ENCODE measurements at regions not wholly inside any gene's neighbourhood (a gene's known extent, or its start where the extent isn't known, plus 50 kb on each side); places are given as distances from the start of the nearest gene placed in this dataset.
A peak's percentile ranks its signal among the peaks of the same experiment; 100 is the strongest.

DNA sequence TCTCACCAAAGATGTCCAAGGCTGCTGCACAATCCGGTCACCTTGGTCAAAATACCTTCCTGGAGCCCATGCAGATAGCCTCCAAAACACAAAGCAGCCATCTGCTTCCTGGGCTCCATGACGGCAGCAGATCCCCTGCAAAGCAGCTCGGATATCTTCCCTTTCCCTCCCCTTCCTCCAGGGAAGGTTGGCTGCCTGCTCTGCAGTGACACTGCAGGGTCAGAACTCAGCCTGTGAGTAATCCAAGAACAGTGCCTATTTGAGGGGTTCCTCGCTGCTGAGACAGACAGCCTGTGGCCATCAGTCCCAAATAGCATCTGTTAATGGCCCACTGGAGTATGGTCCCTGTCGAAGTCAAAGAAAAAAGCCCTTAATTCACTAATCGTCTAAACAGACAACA lies 270.8 kb downstream of the PREX1 start:
- no peak for FAIRE-seq
- no peak for DNase-seq (ENCODE audit: insufficient read length, low spot score)
- TF ChIP-seq SPI1 (IDR thresholded peaks at IDR 0.05; ENCODE audit: low read depth, low read length) (no peak), POU2F2 (IDR thresholded peaks at IDR 0.05; ENCODE audit: low read depth, low read length) (no peak), POLR2AphosphoS5 (IDR thresholded peaks at IDR 0.05; ENCODE audit: low read depth, low read length) (no peak), POLR2A (IDR thresholded peaks at IDR 0.05; ENCODE audit: low read depth, low read length) (no peak), PAX5 (IDR thresholded peaks at IDR 0.05; ENCODE audit: insufficient read depth, low read length, severe bottlenecking) (no peak), TAF1 (IDR thresholded peaks at IDR 0.05; ENCODE audit: low read depth, low read length) (no peak)

DNA sequence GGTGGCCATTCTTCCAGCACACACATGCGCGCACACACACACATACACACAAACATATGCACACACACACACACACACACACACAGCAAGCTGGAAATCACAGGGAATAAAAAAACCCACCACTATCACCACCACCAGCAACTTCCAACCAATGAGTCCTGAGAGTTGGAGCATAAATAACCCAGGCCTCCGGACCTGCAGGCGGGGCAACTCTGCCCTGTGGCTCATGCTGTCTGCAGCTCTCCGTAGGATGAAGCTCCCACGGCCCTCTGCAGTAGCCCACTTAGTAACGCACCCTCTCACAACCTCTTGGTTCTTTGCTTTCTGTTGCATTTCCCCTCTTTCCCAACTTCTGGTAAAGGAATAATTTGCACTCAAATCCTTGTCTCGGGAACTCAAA lies 275.2 kb downstream of the PREX1 start:
- DNase-seq (ENCODE audit: insufficient read length, low spot score) (no peak), FAIRE-seq (no peak)
- TF ChIP-seq POLR2AphosphoS5 (IDR thresholded peaks at IDR 0.05; ENCODE audit: low read depth, low read length): no peak
- TF ChIP-seq SPI1 (IDR thresholded peaks at IDR 0.05; ENCODE audit: low read depth, low read length): no peak
- TF ChIP-seq POU2F2 (IDR thresholded peaks at IDR 0.05; ENCODE audit: low read depth, low read length): no peak
- TF ChIP-seq PAX5 (IDR thresholded peaks at IDR 0.05; ENCODE audit: insufficient read depth, low read length, severe bottlenecking): no peak
- no peak for TF ChIP-seq POLR2A (IDR thresholded peaks at IDR 0.05; ENCODE audit: low read depth, low read length)
- TF ChIP-seq TAF1 (IDR thresholded peaks at IDR 0.05; ENCODE audit: low read depth, low read length): no peak

DNA sequence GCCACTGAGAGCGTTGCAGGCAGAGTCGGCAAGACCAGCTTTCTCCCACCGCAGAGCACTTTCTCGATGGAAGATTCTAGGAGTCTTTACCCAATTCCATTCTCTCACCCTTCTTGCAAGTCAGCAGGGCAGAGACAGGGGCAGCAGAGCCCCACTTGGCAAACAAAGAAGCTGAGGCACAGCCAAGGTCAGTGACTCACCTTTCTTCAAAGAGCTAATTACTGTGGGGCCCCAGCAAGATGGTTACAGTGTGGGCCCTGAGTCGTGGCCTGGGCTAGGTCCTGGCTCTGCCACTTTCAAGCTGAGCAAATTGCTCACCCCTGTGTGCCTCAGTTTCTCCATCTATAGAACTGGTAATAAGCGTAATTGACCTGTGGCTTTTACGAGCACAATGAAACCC lies 277.0 kb downstream of the PREX1 start:
- no peak for DNase-seq (ENCODE audit: insufficient read length, low spot score)
- FAIRE-seq: no peak
- no peak for TF ChIP-seq POLR2A (IDR thresholded peaks at IDR 0.05; ENCODE audit: low read depth, low read length)
- no peak for TF ChIP-seq POLR2AphosphoS5 (IDR thresholded peaks at IDR 0.05; ENCODE audit: low read depth, low read length)
- TF ChIP-seq POU2F2 (IDR thresholded peaks at IDR 0.05; ENCODE audit: low read depth, low read length): no peak
- TF ChIP-seq PAX5 (IDR thresholded peaks at IDR 0.05; ENCODE audit: insufficient read depth, low read length, severe bottlenecking): no peak
- TF ChIP-seq SPI1 (IDR thresholded peaks at IDR 0.05; ENCODE audit: low read depth, low read length): no peak
- no peak for TF ChIP-seq TAF1 (IDR thresholded peaks at IDR 0.05; ENCODE audit: low read depth, low read length)

DNA sequence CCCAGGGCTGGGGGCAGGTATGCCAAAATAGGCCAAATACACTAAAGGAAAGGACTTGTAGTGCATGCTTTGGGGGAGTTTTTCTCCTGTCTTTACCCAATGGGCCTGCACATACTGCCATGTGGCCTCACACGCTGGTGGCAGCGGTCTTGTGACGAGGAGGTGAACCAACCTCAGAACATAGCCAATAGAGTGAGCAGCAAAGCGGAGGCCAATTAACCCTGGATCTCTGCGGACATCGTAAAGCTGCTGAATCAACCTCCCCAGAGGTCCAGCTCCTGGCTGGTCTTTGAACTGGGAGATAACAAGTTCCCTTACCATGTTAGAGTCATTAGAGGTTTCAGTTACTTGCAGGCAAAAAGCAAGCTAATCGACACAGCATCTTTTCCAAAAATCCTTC lies 280.1 kb downstream of the PREX1 start:
- no peak for DNase-seq (ENCODE audit: insufficient read length, low spot score)
- no peak for FAIRE-seq
- TF ChIP-seq POLR2A (IDR thresholded peaks at IDR 0.05; ENCODE audit: low read depth, low read length) (no peak), PAX5 (IDR thresholded peaks at IDR 0.05; ENCODE audit: insufficient read depth, low read length, severe bottlenecking) (no peak), SPI1 (IDR thresholded peaks at IDR 0.05; ENCODE audit: low read depth, low read length) (no peak), POU2F2 (IDR thresholded peaks at IDR 0.05; ENCODE audit: low read depth, low read length) (no peak), POLR2AphosphoS5 (IDR thresholded peaks at IDR 0.05; ENCODE audit: low read depth, low read length) (no peak), TAF1 (IDR thresholded peaks at IDR 0.05; ENCODE audit: low read depth, low read length) (no peak)

DNA sequence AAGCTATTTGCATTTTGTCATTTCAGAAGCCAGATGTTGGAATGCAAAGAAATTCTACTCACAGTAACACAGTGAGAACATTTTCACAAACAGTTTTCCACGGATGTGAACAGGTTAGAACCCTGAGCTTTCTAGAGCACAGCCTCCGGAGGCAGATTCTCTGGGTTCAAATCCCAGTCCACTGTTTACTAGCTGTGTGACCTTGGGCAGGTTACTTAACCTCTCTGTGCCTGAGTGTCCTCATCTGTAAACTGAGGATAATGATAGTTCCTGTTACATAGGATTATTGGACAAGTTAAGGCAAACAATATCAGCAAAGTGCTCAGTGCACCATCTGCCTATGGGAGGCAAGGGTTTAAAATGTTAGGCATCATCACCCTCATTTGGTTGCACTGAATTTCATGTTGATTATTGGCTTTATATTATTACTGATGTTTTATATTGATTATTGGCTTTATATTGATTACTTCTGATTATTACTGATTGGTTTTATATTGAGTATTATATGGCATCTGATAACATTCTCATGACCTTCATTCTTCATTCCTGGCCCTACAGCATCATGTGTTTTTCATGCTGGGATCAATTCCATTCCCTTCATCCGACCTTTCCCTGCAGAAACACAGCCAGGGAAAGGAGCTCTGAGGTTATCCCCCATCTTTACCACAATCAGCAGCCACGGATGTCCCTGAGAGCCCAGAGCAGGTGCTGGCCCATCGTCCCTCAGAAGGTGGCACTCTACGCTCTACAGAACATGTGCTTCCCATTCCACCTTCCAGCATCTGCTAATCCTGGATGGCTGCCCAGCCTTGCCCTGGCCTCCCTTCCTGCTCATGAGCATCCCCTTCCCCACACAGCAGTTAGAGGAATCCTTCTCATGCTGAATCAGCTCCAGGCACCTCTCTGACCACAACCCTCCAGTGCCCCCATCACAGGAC lies 283.1 kb downstream of the PREX1 start:
- DNase-seq (ENCODE audit: insufficient read length, low spot score) (no peak), FAIRE-seq (no peak)
- no peak for TF ChIP-seq POLR2A (IDR thresholded peaks at IDR 0.05; ENCODE audit: low read depth, low read length)
- no peak for TF ChIP-seq POLR2AphosphoS5 (IDR thresholded peaks at IDR 0.05; ENCODE audit: low read depth, low read length)
- TF ChIP-seq SPI1 (IDR thresholded peaks at IDR 0.05; ENCODE audit: low read depth, low read length): no peak
- TF ChIP-seq POU2F2 (IDR thresholded peaks at IDR 0.05; ENCODE audit: low read depth, low read length): no peak

DNA sequence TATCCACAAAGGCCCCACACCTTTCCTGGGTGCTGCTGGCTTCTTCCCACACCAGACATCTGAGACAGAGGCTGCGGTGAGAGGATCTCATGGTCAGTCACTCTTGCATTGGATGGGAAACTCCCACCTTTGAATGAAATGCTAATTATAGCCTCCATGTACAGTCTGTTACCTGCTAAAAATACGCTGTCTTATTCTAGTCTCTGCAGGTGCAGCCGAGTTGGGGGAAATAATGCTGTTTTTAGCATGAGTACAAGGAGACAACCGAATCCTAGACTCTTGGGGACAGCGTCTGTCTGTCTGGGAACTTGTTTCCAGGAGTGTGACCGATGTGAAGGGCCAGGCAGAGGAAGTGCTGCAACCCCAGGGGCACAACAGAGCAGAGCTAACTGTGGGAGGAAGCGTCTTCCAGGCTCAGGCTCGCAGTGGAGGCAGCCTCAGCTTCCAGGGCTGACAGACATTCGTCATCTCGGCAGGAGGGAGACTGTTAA lies 286.2 kb downstream of the PREX1 start:
- FAIRE-seq: peak; percentile 9
- DNase-seq (ENCODE audit: insufficient read length, low spot score): no peak
- TF ChIP-seq PAX5 (IDR thresholded peaks at IDR 0.05; ENCODE audit: insufficient read depth, low read length, severe bottlenecking) (no peak), POLR2A (IDR thresholded peaks at IDR 0.05; ENCODE audit: low read depth, low read length) (no peak), POU2F2 (IDR thresholded peaks at IDR 0.05; ENCODE audit: low read depth, low read length) (peak; percentile 70), POLR2AphosphoS5 (IDR thresholded peaks at IDR 0.05; ENCODE audit: low read depth, low read length) (no peak), SPI1 (IDR thresholded peaks at IDR 0.05; ENCODE audit: low read depth, low read length) (peak; percentile 65), TAF1 (IDR thresholded peaks at IDR 0.05; ENCODE audit: low read depth, low read length) (no peak)

DNA sequence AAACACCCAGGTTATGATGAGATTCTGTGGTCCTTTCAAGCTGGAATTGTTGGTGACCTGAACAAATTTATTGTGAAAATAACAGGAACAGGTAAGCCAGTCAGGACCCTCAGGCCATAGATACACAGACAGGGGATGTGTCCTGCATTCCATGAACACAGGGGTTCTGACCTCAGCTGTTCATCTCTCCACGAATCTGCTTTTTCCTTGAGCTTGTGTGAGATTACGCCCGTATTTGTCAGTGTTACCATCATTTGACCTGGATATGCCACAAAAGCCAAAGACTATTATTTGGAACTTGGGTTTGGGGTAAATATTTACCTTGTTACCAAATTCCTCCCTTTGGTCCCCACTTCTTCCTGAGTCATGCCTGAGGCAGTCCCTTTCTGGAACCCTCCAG lies 288.9 kb downstream of the PREX1 start:
- TF ChIP-seq POU2F2 (IDR thresholded peaks at IDR 0.05; ENCODE audit: low read depth, low read length) (no peak), PAX5 (IDR thresholded peaks at IDR 0.05; ENCODE audit: insufficient read depth, low read length, severe bottlenecking) (no peak), POLR2AphosphoS5 (IDR thresholded peaks at IDR 0.05; ENCODE audit: low read depth, low read length) (no peak), TAF1 (IDR thresholded peaks at IDR 0.05; ENCODE audit: low read depth, low read length) (no peak), SPI1 (IDR thresholded peaks at IDR 0.05; ENCODE audit: low read depth, low read length) (no peak), POLR2A (IDR thresholded peaks at IDR 0.05; ENCODE audit: low read depth, low read length) (no peak)
- FAIRE-seq (no peak), DNase-seq (ENCODE audit: insufficient read length, low spot score) (no peak)

DNA sequence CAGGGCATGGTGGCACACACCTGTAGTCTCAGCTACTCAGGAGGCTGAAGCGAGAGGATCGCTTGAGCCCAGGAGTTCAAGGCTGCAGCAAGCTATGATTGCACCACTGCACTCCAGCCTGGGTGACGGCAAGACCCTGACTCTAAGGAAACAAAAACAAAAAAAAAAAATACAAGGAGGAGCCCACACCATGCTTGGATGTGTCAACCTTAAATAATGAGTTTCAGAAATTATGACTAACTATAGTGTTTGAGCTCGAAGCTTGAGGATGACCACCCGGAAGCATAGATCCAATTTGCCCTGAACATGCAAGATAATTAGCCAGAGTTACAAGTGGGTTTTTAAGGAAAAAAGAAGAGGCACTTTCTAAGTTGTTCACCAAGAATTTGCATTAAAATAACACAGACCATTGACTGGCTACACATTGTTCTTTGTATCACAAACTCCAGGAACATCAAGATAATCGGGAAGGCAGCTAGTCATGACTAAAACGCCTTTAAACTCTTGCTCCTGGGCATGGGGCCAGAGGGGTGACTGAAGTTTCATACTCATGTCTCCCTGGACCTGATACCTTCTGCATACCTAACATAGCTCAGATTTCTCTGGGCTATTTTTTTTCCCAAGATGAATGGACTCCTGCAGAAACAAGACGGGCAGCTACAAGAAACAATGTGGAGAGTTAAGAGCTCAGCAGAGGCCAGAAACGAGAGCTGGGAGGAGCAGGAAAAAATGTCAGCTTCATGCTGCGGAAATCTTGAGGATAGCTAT lies 289.6 kb downstream of the PREX1 start:
- no peak for DNase-seq (ENCODE audit: insufficient read length, low spot score)
- TF ChIP-seq POU2F2 (IDR thresholded peaks at IDR 0.05; ENCODE audit: low read depth, low read length) (no peak), POLR2A (IDR thresholded peaks at IDR 0.05; ENCODE audit: low read depth, low read length) (no peak)
- no peak for FAIRE-seq

DNA sequence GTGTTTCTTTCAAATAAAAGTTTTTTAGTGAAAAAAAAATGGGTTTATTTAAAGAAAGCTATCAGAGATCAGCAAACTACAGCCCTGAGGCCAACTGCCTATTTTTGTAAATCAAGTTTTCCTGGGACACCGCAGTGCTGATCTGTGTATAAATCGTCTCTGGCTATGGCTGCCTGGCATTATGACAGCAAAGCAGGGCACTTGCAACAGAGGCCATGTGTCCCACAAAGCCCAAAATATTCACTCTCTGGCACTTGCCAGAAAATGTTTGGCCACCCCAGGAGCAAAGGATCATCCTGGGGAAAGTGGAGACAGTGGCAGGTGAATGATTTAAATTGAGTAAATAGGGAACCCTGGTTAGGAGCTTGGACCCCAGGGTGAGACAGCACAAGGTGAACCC lies 291.6 kb downstream of the PREX1 start:
- TF ChIP-seq POLR2AphosphoS5 (IDR thresholded peaks at IDR 0.05; ENCODE audit: low read depth, low read length): no peak
- TF ChIP-seq PAX5 (IDR thresholded peaks at IDR 0.05; ENCODE audit: insufficient read depth, low read length, severe bottlenecking): no peak
- no peak for TF ChIP-seq TAF1 (IDR thresholded peaks at IDR 0.05; ENCODE audit: low read depth, low read length)
- no peak for TF ChIP-seq SPI1 (IDR thresholded peaks at IDR 0.05; ENCODE audit: low read depth, low read length)
- TF ChIP-seq POU2F2 (IDR thresholded peaks at IDR 0.05; ENCODE audit: low read depth, low read length): no peak
- TF ChIP-seq POLR2A (IDR thresholded peaks at IDR 0.05; ENCODE audit: low read depth, low read length): no peak
- DNase-seq (ENCODE audit: insufficient read length, low spot score): no peak
- no peak for FAIRE-seq
